GM19043 (cell line): ENCODE measurements at regions not wholly inside any gene's neighbourhood (a gene's known extent, or its start where the extent isn't known, plus 50 kb on each side); places are given as distances from the start of the nearest gene placed in this dataset.

ENCODE experiments used
- ATAC-seq: cut with Tn5 transposase; IDR thresholded peaks from one replicate; pipeline ENCODE4 v1.9.1; 2021; ENCODE audit warnings: low read depth; ENCODE audit not compliant: unreplicated experiment

DNA sequence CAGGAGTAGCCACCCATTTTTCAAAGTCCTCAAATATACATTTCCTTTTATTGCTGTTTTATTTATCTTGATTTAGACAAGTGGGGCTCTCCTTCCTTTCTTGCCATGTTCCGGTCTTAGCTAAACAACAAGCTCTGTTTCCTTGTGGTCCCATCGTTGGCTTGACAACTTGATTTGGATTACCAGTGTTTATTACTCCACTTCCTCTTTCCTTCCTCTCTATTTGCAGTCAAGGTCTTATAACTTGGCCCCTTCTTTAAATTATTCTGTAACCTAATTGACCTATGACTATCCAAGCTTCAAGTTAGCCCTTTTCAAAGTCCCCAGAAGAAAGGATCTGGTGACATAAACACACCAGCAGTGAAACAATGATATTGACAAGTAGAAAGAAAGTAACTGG lies 130.6 kb upstream of the STT3B start:
- ATAC-seq: no peak

DNA sequence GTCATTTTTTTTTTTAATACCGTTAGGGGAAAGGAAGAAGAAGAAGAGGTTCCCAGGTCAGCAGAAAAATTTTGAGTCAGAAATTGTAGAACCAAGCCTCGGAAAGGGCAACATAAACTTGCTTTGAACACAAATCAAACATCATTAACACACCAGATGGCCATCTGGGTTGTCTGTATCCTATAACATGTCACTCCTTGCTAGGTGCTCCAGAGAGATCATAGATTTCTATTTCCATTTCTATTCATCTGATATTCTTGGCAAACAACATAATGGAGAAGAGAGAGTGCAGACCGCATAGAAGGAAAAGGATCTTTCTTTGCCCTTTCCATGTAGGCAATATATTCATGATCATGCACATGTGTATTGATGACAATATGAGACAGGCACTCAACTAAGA lies 129.5 kb upstream of the STT3B start:
- no peak for ATAC-seq

GRCh38 chr3:31404871-31405270 lies 127.9 kb upstream of the STT3B start:
- no peak for ATAC-seq

DNA sequence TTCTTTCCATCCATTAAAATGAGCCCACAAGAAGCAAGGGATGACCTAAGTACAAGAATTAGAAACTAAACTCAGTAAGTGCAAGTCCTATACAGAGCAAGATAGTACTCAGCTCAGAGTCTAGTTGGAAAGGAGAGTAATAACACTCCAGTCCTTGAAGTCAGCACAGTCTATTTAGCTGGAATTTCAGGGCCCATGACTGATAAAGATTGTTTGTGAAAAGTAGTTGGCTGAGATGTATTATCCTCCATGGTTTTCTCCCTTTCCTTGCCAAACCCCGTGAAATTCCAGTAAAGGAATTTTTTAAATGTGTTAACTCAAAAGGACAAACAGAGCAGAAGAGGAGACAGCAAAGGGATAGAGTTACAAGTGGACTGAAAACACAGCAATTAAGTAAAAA lies 127.2 kb upstream of the STT3B start:
- ATAC-seq: no peak

GRCh38 chr3:31406896-31407295 lies 125.8 kb upstream of the STT3B start:
- no peak for ATAC-seq

- ATAC-seq: no peak
Observed at GRCh38 chr3:31407665-31408064, 125.1 kb upstream of the STT3B start.

GRCh38 chr3:31408720-31409119 lies 124.0 kb upstream of the STT3B start:
- ATAC-seq: no peak

- no peak for ATAC-seq
Observed at GRCh38 chr3:31409389-31409788, 123.3 kb upstream of the STT3B start.

DNA sequence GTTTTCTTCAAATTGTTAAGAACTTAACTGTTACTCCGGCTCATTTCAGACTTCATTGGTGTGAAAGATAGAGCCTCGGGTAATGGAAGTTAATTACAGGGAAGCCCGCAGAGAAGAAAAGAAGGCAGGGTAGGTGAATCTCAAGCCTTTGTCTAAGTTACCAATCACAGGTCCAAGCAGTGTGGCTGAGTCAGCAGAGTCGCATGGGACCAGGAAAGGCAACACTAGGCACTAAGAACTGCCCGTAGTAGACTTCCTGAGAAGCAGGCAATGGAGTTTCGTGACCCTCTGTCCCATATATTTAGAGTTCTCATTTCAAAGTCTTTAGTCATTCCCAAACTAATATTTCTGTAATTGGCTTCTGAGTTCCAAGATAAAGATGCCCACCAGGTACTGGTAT lies 122.9 kb upstream of the STT3B start:
- no peak for ATAC-seq

DNA sequence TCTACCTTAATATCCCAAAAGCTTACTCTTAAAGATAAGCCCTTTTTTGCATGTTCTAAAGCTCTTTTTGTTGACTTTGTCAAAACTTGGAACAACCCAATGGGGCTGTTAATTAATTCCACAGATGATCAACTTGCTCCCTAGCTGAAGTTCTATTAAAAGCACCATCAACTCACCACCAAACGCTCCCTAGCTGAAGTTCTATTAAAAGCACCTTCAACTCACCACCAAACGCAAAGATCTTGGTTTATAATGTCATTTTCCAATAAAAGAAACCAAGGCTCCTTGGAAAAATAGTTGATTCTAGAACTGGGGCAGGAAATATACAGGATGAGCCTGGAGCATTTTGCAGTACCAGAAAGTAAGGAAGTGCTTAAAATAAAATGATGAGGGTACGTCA lies 122.3 kb upstream of the STT3B start:
- ATAC-seq: no peak

GRCh38 chr3:31412832-31413231 lies 119.9 kb upstream of the STT3B start:
- ATAC-seq: no peak

- no peak for ATAC-seq
Observed at GRCh38 chr3:31413515-31413914, 119.2 kb upstream of the STT3B start.

GRCh38 chr3:31416980-31417379 lies 115.7 kb upstream of the STT3B start:
- ATAC-seq: no peak

GRCh38 chr3:31417486-31417885 lies 115.2 kb upstream of the STT3B start:
- ATAC-seq: no peak

GRCh38 chr3:31420311-31420710 lies 112.4 kb upstream of the STT3B start:
- no peak for ATAC-seq

DNA sequence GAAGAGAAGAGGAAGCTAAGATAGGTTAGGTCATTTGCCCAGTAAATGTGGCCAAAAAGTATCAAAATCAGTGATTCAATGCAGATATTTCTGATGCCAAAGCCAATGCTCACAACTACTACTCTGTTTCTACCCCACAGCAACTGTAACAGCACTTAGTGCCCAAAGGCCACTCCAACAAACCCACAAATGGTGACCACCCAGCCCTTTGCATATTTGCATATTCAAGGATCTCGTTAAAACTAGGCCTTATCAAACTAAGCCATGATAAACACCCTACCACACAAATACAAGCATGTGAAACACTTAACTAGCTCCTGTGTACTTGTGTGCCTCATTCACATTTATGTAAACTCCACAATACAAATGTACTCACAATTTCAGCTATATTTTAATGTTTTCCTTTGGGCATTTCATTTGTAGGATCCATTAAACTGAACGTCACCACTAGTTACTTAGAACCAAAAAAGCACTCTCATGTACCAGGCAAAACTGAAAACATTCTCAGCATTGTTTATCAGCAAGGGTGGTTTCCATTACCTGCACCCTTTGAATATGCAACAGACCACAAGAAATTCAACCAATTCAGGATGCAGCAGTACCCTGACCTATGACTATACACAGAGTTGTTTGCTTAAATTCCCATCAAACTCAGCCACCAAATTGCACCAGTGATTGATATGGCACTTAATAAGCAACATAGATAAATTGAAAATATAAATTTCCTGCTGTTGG lies 111.2 kb upstream of the STT3B start:
- ATAC-seq: no peak

DNA sequence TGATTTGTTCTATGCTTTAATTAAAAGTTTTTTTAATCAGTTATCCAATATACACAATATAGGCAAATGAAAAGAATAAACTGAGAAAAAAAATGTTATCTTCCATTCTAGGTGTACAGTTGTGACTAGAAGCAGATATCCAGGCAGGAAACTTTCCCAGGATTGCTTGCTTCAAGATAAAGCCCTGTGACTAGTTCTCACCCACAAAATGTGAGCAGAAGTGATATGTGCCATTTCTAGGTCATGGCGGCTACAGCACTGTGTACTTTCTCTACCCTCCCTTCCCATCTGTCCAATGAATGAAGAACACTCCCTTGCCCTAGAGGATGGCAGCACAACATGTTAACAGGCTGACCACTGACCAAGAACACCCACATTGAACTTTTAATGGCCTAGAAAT lies 110.5 kb upstream of the STT3B start:
- no peak for ATAC-seq

GRCh38 chr3:31423482-31423881 lies 109.2 kb upstream of the STT3B start:
- no peak for ATAC-seq

- no peak for ATAC-seq
Observed at GRCh38 chr3:31425401-31425800, 107.3 kb upstream of the STT3B start.

GRCh38 chr3:31427623-31428022 lies 105.1 kb upstream of the STT3B start:
- no peak for ATAC-seq

DNA sequence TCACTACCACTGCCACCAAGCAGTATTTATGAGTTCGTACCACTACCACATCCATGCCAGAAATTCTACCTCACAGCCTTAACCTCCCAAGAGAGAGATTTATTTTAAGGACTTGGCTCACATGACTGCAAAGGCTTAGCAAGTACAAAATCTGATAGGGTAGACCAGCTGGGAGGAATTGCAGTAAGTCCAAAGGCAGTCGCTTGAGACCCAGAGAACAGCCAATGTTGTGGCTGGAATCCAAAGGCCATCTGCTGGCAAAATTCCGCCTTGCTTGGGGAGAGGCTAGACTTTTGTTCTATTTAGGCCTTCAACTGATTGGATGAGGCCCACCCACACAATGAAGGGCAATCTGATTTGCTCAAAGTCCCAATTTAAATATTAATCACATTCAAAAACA lies 101.4 kb upstream of the STT3B start:
- ATAC-seq: no peak

- no peak for ATAC-seq
Observed at GRCh38 chr3:31432897-31433678, 99.6 kb upstream of the STT3B start.
